Right atrium auricular region (tissue), 2 donors: ENCODE measurements at regions not wholly inside any gene's neighbourhood (a gene's known extent, or its start where the extent isn't known, plus 50 kb on each side); places are given as distances from the start of the nearest gene placed in this dataset.

ENCODE experiments used
- DNase-seq: peaks from one replicate; pipeline ENCODE4 v3.0.0-alpha.2; 2019; ENCODE audit warnings: low spot score
- H3K27ac ChIP-seq, 2 donors: fragments of 200-600 bp; sonication (generic); 1 replicate in 1 of 2; 2 replicates in 1 of 2; pipeline ENCODE4 v1.5.1; 2016 to 2019
- H3K27me3 ChIP-seq, 2 donors: fragments of 200-600 bp; sonication (generic); one replicate each; pipeline versions ENCODE4 v1.5.1 to v1.6.0; 2017 to 2019
- H3K36me3 ChIP-seq: fragments of 200-600 bp; sonication (generic); one replicate; pipeline ENCODE4 v1.5.1; 2016
- H3K4me1 ChIP-seq, 2 donors: fragments of 200-600 bp; sonication (generic); one replicate each; pipeline versions ENCODE4 v1.5.1 to v1.6.0; 2017 to 2019
- H3K4me3 ChIP-seq, 2 donors: fragments of 200-600 bp; sonication (generic); 1 replicate in 1 of 2; 2 replicates in 1 of 2; pipeline ENCODE4 v1.5.1; 2017 to 2019; ENCODE audit warnings: mild to moderate bottlenecking in 1 of 2, moderate library complexity in 1 of 2
- H3K9me3 ChIP-seq, 2 donors: fragments of 200-600 bp; sonication (generic); one replicate each; pipeline ENCODE4 v1.5.1; 2019
- CTCF ChIP-seq, 2 donors: fragments of 200-600 bp; sonication (generic); IDR thresholded peaks; one replicate each; pipeline ENCODE4 v1.5.1; 2019; ENCODE audit warnings: antibody characterized with exemption in 2 of 2

GRCh38 chr10:129293991-129294700 is 172.9 kb upstream of the MGMT start:
- DNase-seq = no peak
- TF ChIP-seq CTCF (IDR thresholded peaks at IDR 0.05) = no peak
- Histone ChIP-seq H3K27me3 (no peaks in the 10 kb centered on the region), H3K27ac (no peak overlapping the region), H3K36me3 (no peaks in the 10 kb centered on the region), H3K4me3 (no peak overlapping the region), H3K9me3 (no peaks in the 10 kb centered on the region), H3K4me1 (no peaks in the 10 kb centered on the region)

GRCh38 chr10:129294944-129295343 is 172.1 kb upstream of the MGMT start:
- Histone ChIP-seq H3K4me1 (no peaks in the 10 kb centered on the region), H3K4me3 (no peak overlapping the region), H3K36me3 (no peaks in the 10 kb centered on the region), H3K27me3 (no peaks in the 10 kb centered on the region), H3K27ac (no peak overlapping the region), H3K9me3 (no peaks in the 10 kb centered on the region)
- TF ChIP-seq CTCF (IDR thresholded peaks at IDR 0.05) = no peak
- no peak for DNase-seq

- TF ChIP-seq CTCF (IDR thresholded peaks at IDR 0.05) = no peak
- peaks cover 0 to 9% of the 10 kb centered on the region in 2 donors for H3K9me3 ChIP-seq
- H3K4me3 ChIP-seq = no peak overlapping the region
- no peaks in the 10 kb centered on the region for H3K4me1 ChIP-seq
- H3K36me3 ChIP-seq = no peaks in the 10 kb centered on the region
- DNase-seq = no peak
- H3K27me3 ChIP-seq = no peaks in the 10 kb centered on the region
- H3K27ac ChIP-seq = no peak overlapping the region
Observed at GRCh38 chr10:129305046-129305445, 162.0 kb upstream of the MGMT start.

- peaks cover 0 to 3% of the 10 kb centered on the region in 2 donors for H3K9me3 ChIP-seq
- no peak overlapping the region for H3K4me3 ChIP-seq
- no peaks in the 10 kb centered on the region for H3K27me3 ChIP-seq
- H3K4me1 ChIP-seq = no peaks in the 10 kb centered on the region
- DNase-seq = no peak
- H3K36me3 ChIP-seq = no peaks in the 10 kb centered on the region
- H3K27ac ChIP-seq = no peak overlapping the region
- no peak for TF ChIP-seq CTCF (IDR thresholded peaks at IDR 0.05)
Observed at GRCh38 chr10:129307141-129307540, 159.9 kb upstream of the MGMT start.

- no peaks in the 10 kb centered on the region for H3K36me3 ChIP-seq
- H3K9me3 ChIP-seq = no peaks in the 10 kb centered on the region
- H3K4me3 ChIP-seq = no peak overlapping the region
- H3K27me3 ChIP-seq = no peaks in the 10 kb centered on the region
- DNase-seq = no peak
- no peaks in the 10 kb centered on the region for H3K4me1 ChIP-seq
- H3K27ac ChIP-seq = no peak overlapping the region
- no peak for TF ChIP-seq CTCF (IDR thresholded peaks at IDR 0.05)
Observed at GRCh38 chr10:129308953-129309564, 158.0 kb upstream of the MGMT start.
